Stimulated activated CD4-positive, alpha-beta T cell treated with anti-CD3 and anti-CD28 coated beads, Interleukin-15, amount 100 ng/mL, for 24 hours (primary cell): ENCODE measurements at regions not wholly inside any gene's neighbourhood (a gene's known extent, or its start where the extent isn't known, plus 50 kb on each side); places are given as distances from the start of the nearest gene placed in this dataset.
"Not testable (repeated sequence)": the region's sequence is repeated elsewhere in the genome, so short reads cannot be mapped to it uniquely, and the experiment has no call there.

ENCODE experiments used
- DNase-seq: peaks from one replicate; pipeline ENCODE4 v3.0.0-alpha.2; 2020

DNA sequence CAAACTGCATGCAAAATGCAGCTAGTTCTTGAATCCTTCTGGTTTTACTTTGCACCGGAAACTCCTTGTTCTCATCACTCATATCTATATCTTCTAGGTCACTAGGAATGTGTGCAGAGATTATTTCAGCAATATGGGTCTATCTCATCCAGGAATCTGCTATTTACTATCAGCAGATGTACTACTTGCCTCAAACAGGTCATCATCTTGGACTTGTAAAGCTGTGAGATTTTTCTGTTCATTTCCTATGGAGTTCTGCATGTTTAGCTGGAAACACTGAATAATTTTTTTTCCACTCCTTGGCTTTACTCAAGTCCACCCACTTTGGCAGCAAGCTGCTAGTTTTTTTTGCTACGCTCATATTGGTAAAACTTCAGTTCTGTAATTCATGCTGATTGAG, 334.8 kb downstream of the RPIA start:
- DNase-seq = not testable (repeated sequence)

DNA sequence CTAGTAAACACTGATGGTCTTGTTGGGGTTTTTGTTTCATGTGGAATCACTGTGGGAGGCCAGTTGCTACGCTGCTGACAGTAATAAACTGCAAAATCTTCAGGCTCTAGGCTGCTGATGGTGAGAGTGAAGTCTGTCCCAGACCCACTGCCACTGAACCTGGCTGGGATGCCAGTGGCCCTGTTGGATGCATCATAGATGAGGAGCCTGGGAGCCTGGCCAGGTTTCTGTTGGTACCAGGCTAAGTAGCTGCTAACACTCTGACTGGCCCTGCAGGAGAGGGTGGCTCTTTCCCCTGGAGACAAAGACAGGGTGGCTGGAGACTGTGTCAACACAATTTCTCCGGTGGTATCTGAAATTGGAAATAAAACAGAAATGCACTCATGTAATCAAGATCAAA, 335.6 kb downstream of the RPIA start:
- not testable (repeated sequence) for DNase-seq

DNA sequence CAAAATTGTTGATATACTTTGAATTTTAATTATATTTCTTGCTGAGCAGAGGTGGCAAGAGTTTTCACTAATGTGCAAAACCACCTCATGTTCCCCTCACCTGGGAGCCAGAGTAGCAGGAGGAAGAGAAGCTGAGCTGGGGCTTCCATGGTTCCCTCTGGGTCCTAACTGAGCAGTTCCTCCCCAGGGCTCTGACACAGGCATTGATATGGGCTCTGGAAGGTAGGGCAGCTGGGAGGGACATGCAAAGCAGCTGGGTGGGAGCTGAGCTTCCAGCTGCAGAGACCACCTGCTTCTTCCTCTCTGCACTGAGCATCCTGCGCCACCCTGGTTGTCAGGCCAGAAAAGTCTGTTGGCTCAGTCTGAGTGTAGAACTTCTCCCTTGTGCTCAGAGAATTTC, 336.1 kb downstream of the RPIA start:
- not testable (repeated sequence) for DNase-seq

DNA sequence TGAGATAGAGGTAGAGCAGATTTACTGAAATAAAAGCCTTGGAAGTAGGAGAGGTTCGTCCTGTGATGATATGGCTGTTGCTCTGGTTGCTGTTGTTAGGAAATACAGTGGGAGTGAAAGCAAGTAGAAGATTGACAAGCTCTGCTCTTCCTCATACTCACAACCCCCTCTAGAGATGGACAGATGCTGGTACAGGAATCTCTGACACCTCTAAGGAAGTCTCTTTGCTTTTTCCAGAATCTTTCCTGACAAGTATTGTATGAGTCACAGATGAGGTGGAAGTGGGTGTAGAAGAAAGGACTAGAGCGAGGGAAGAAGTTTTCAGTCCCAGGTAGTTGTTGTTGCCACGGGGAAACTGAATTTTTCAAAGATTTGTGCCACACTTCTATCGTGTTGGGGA, 337.8 kb downstream of the RPIA start:
- DNase-seq = not testable (repeated sequence)

DNA sequence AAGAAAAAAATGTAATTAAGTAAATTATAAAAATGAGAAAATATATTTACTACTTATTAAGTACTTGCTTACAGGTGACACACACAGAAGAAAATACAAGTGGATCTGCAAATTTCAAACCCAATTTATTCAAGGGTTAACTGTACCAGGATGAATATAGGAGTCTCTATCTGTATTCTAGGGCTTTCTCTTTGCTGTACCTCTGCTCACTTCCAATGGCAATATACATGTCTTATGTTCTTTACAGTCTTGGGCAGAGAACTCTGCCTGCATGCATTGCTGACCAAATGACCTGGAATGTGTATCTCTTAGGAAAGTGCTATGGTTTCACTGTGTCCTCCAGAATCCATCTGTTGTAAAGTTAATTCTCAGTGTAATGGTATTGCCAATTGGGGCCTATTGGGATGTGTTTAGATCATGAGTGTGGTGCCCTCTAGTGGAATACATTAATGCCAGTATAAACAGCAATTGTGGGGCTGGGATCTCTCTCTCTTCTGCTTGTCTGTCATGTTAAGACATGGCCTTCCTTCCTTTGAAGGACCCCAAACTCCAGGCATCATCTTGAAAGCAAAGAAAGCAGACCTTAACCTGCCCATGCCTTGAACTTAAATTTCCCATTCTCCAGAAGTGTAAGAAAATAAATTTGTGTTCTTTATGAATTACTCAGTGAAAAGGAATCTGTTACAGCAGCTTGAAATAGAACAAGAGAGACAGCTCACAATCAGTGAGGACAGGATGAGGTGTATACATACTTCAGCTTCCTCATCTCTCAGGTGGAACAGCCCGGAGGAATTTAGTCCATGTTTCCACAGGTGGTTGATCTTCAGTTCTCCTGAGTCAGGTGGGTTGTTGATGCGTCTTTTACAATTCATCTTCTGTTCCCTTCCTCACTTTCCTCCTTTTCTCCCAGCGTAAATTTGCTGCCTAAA, 356.9 kb downstream of the RPIA start:
- peak; percentile 6 for DNase-seq

DNA sequence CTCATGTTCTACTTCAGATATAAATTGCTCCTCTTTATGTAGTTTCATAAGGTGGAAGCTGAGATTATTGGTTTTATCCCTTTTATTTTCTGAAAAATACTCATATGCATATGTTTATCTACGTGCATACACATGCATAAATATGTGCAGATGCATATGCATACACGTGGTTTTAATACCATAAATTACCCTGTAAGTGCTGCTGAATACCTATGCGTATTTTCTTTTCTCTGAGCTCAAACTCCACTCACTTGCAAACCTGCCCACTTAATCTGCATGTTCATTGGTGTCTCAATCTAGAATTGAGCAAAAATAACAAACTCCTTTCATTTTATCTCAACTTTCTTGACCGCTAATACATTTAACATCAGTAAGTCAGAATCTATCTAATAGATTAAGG, 367.1 kb downstream of the RPIA start:
- DNase-seq = not testable (repeated sequence)

DNA sequence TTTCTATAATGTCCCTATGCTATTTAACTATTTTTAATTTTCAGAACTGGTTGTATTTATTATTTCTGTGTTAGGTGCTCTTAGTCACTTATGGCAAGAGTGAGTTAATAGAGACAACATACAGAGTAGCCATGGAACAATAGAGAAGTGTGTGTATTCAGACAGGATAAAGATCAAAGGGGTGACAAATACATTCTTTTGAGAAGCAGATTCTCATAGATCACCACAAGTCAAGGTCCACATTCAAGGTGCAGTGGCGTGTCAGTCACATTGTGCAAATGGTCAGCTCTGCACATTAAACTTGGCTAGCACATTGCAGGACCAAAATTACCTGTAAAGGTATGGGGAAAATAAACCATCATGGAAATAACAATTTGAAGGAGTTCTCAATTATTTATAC, 369.7 kb downstream of the RPIA start:
- DNase-seq = not testable (repeated sequence)

DNA sequence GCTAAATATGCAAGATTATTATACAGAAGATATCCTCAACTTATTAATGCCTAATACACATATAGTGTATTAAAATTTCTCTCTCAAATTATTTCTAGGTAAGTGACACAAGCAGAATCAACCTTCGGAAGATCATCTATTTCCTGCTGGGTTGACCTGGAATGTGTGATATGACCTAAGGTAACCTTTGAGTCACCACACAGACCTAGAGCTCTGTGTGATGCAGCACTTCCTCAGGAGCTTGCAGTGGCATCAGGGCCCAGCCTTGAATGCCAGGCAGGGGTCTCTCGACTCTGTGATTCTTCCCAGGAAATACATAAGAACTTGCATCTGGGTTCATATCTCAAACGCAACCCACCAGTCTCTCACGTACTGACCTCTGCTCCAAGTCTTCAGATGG, 385.3 kb downstream of the RPIA start:
- DNase-seq = not testable (repeated sequence)

DNA sequence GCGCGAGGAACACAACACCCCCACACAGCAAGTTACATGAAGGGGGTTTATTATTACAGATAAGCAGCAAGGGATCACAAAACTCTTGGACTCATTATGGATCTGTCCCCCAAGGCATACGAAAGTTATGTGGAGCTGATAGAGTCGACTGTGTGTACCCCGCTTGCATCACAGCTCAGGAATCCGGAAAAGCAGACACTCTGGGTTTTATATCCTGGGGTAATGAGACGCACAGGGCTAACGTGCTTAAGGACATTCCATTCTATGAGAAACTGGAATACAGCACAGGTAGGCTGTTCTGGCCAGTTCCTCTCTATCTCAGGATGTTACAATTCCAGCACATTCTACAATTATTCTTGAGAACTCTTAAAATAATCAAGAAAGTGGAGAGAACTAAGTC, 401.4 kb downstream of the RPIA start:
- not testable (repeated sequence) for DNase-seq

DNA sequence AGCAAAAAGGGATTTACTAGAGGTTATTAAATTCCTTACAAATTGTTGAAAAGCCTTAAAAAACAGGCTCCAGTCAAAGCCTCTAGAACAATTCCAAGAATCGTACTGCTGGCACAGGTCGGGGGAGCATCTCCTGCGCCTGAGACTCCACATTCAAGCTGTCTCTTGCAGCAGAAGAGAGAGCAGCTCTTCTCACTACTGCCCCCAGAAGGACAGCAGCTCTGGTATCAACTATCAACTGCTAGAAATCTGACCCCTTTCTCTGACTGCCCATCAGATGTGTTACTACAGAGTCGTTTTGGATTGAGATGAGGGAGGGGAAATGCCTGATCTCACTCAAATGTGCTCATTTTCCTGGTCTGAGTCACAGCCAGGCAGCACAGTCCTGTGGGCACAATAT, 403.6 kb downstream of the RPIA start:
- DNase-seq = not testable (repeated sequence)

DNA sequence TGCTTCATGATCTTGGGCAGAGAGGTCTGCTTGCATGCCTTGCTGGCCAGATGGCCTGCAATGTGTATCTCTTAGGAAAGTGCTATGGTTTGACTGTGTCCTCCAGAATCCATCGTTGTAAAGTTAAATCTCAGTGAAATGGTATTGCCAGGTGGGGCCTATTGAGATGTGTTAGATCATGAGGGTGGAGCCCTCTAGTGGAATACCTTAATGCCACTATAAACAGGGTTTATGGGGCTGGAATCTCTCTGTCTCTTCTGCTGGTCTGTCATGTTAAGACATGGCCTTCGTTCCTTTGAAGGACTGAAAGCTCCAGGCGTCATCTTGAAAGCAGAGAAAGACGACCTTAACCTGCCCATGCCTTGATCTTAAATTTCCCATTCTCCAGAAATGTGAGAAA, 411.1 kb downstream of the RPIA start:
- not testable (repeated sequence) for DNase-seq

DNA sequence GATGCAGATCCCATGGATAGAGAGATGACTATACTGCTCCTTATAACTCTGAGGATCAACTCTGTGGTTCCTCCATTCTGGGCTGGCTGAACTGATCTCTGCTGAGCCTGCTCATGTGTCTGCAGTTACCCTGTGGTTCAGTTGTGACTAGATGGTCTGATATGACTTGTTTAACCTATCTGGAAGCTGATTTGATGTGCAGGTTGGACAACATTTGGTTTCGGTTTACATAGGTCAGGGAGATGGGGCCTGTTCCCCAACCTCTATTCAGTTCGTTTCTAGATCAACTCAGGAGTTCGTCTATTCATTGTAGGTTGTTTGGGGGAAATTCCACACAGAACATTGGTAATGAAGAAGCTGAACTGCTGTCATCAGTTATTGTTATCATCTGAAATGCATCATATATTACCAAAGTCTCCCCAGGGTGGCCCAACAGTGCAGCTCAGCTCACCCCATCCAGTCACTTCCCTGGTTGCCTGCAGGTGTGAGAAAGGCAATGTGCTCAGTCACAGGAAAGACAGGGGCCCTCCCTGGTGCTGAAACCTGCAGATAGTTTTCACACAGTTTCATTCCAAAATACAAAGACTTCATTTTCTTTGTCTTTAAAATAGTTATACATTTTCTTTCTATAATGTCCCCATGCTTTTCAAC, 415.0 kb downstream of the RPIA start:
- DNase-seq = not testable (repeated sequence)

DNA sequence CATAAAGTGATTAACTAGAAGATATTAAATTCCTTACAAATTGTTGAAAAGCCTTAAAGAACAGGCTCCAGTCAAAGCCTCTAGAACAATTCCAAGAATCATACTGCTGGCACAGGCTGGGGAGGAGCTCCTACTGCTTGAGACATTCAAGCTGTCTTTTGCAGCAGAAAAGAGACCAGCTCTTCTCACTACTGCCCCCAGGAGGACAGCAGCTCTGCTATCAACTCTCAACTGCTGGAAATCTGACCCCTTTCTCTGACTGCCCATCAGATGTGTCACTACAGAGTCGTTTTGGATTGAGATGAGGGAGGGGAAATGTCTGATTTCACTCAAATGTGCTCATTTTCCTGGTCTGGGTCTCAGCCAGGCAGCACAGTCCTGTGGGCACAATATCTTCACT, 421.0 kb downstream of the RPIA start:
- not testable (repeated sequence) for DNase-seq

DNA sequence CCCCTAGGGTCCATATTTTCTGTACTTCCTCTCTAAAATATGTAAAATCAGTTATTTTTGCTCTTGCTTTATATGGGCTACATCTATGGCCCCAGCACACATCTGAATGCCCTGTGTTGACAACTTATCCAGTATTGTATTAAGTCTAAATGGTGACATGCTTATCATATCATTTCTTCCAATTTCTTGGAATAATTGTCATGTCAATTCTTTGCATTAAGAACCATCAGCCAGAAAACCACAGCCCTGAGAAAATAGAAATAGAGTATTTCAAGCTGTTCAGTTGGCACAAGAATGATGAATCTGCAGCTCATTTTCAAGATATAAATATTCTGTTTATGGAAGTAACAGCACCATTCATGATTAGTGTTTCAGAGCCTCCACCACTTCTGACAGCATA, 421.8 kb downstream of the RPIA start:
- not testable (repeated sequence) for DNase-seq

DNA sequence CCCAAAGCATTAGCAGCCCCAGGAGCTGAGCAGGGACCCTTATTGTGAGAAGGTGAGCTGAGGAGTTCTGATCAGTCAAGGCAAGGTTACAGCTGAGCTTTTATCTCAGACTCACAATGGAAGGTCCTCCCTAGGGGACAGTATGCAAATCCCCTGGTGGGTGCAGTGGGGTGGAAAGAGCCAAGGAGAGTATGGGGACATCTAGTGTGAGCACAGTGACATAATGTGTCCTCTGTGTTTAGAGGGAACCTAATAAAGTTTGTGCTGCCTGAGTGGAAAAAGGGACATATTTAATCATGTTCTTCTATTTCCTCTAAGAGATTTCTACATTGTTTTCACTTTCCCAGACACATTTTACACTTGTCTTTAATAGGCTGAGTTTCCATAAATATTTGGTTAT, 438.0 kb downstream of the RPIA start:
- DNase-seq = not testable (repeated sequence)

DNA sequence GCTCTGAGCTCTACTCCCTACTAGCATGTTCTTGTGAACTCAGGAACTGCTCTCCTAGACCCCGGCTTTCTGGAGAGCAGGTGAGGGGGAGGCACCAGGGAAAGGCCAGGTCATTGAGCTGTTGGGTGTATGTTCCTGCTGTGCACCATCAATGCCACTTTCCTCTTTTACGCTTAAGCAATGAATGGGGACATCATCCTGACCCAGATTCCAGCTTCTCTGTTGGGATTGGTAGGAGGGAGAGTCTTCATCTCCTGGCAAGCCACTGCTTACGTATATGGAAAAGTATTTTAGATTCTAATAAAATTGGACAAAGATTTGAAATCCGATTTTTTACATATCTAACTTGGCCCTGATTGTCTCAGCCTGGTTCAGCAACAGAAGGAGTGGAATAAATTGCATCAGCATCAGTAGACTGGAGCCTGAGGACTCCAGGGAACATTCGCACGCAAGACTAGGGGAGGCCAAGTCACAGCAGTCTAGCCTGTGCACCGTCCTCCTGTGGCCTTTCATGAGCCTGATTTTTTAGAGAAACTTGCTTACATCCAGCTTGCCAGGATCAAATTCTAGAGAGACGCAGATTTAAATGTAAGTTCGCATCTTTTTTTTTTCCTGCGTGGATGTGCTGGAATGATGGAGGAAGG, 439.3 kb downstream of the RPIA start:
- not testable (repeated sequence) for DNase-seq

DNA sequence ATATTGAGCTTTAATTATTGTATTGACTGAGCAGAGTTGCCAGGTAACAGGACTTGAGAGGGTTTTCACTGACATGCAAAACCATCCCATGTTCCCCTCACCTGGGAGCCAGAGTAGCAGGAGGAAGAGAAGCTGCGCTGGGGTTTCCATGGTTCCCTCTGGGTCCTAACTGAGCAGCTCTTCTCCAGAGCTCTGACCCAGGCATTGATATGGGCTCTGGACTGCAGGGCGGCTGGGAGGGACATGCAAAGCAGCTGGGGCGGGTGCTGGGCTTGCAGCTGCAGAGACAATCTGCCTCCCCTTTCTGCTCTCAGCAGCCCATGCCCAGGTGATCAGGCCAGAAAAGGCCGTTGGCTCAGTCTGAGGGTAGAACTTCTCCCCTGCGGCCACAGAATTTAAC, 451.5 kb downstream of the RPIA start:
- DNase-seq = not testable (repeated sequence)

DNA sequence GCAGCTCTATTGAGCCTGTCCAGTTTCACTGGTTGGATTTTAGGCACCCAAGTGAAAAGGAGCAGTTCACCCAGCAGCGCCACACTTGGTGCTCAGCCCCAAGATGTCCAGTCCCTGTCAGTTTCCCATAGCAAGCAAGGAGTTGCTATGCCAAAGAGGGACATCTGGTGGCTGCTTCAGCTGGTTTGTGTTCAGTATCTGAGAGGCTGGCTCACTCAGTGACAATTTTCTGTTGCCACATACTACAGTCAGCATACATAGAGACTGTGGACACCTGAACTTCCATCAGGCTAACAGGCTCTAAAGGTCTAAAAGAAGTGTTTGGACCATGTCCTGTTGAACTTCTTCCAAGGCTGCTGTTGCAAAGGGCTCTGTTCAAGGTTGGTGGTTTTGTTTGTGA, 453.9 kb downstream of the RPIA start:
- not testable (repeated sequence) for DNase-seq

DNA sequence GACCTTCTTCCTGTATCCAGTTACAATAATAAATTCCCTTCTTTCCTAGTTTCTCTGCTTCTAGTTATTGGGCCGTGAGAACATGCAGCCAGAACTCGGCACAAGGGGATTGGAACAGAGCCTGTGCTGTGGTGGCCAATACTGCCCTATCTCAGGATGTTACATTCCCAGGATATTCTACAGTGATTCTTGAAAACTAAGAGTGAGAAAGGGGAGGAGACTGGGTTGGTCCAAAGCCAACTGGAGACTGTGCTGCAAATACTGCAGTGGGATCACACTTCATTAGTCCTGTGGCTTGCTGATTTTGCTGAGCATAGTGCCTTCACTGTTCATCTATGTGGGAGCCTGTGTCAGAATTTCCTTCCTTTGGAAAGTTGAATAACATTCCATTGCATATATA, 456.8 kb downstream of the RPIA start:
- DNase-seq = not testable (repeated sequence)

DNA sequence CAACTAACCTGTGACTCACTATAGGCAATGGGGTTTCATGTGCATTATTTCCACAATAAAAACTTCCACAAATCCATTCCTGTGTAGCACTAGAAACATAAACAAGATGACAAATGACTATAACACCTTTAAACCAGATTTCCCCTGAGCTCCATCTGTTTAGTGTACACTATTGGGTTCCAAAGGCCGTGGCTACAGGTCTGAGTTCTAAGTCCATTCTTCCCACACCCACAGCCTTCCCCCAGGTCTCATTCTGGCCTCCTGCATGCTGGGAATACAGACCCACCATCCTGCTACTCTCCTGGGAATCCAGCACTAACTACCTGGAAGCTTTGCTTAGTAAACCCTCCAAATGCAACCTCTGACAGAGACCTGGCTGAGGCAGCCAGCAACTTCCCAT, 460.2 kb downstream of the RPIA start:
- DNase-seq = not testable (repeated sequence)

DNA sequence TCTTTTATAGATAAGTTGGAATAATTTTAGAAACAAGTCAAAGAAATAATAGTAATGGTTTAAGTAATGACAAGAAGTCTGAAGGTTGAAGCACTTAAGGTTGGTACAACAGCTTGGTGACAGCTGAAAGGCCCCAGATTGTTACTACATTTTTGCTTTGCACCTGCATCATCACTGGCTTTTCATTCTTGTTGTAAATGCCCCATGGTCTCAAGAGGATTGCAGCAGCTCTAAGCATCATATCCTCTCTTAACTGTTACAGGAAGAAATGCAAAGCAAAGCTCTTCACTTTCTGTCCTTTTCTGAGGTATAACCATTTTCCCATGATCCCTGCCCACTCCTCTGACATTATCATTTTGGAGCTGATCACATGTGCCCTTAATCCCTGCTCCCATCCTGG, 461.0 kb downstream of the RPIA start:
- DNase-seq = not testable (repeated sequence)

DNA sequence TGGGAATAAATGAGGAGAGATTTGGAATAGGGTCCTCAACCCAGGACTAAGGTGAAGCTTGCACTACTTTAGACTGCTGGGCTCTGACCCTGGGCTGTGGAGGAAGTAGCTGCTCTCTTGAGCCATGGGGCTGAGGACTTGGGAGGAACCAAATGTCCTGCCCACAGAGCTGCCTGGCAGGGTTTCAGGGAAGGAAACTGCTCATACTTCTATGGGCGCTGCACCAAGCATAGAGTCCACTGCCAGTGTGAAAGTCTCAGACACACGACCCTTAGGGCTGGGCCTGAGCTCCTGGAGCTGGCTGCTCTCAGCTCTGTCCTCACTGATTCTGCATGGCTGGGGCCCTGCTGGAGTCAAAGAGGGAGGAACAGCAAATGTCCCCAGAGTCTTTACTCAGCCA, 461.7 kb downstream of the RPIA start:
- not testable (repeated sequence) for DNase-seq

DNA sequence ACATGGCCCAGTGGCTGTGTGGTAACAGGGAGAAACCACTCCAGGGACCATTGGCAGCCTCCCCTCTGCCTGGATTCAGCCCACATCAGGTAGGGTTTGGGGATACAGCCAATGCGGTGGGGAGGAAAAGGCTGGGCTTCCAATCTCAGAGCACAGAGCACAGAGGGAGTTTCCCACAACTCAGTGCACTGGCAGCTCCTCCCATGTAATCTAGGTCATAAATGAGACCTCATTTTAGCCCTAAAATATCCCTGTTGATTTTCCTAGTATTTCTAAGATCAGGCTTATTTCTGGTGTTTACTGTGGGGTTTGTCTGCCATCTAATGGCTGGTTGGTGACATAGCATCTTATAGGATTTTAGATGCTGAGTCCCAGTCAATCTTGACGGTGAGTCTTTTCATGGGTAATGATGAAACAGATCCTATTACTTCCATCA, 462.8 kb downstream of the RPIA start:
- DNase-seq = not testable (repeated sequence)

DNA sequence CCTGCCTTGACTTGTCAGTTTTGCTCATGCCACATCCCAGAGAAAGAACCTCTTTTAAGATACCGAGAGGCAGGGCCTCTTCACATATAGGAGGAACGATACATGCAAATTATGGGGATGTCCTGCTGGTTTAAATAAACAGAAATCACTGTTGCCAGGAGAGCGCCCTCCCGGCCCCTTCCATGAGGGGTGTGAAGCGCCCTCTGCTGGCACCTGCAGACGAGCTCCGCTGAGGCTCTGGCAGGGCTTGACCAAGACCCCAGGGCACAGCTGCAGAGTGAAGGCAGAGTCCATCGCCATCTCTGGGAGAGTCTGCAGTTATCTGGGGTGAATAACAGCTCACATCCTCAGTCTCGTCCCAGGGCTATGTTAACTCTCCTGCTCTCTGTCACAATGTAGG, 468.8 kb downstream of the RPIA start:
- not testable (repeated sequence) for DNase-seq
